PFSK-1 (cell line): ENCODE measurements at regions not wholly inside any gene's neighbourhood (a gene's known extent, or its start where the extent isn't known, plus 50 kb on each side); places are given as distances from the start of the nearest gene placed in this dataset.

Source experiments
- FOXP2 ChIP-seq: optimal IDR thresholded peaks from 2 replicates; pipeline ENCODE3; 2011; ENCODE audit warnings: borderline replicate concordance, control low read depth, inconsistent platforms; ENCODE audit not compliant: insufficient read depth; ENCODE audit errors: extremely low read length, extremely low read depth
- POLR2AphosphoS5 ChIP-seq: IDR thresholded peaks from 2 replicates; pipeline ENCODE4 v1.6.1; 2012; ENCODE audit warnings: low read depth, mild to moderate bottlenecking, control low read depth, low read length, moderate library complexity
- REST ChIP-seq, 2 experiments: IDR thresholded peaks; 2 replicates each; pipeline versions ENCODE4 v1.6.1 to v1.8.0; 2011 to 2012; ENCODE audit warnings: low read depth in 2 of 2, low read length in 2 of 2, control low read depth in 1 of 2, inconsistent platforms in 1 of 2, mild to moderate bottlenecking in 1 of 2, moderate library complexity in 1 of 2; ENCODE audit not compliant: insufficient read depth in 1 of 2
- SIN3A ChIP-seq: IDR thresholded peaks from 2 replicates; pipeline ENCODE4 v1.6.1; 2012; ENCODE audit warnings: mild to moderate bottlenecking, low read length, moderate library complexity, borderline replicate concordance; ENCODE audit not compliant: insufficient read depth
- TAF1 ChIP-seq: IDR thresholded peaks from 2 replicates; pipeline ENCODE4 v1.6.1; 2012; ENCODE audit warnings: low read length, control low read depth, borderline replicate concordance; ENCODE audit not compliant: insufficient read depth

GRCh38 chr2:33665039-33665438, 65.9 kb upstream of the FAM98A start:
- TF ChIP-seq FOXP2 (no peak), REST (IDR thresholded peaks at IDR 0.05; ENCODE audit: insufficient read depth in 1 of 2, low read depth in 2 of 2, low read length in 2 of 2) (no peak), TAF1 (no peak), SIN3A (no peak), POLR2AphosphoS5 (no peak)

GRCh38 chr2:33660416-33661123, 61.5 kb upstream of the FAM98A start:
- TF ChIP-seq REST (IDR thresholded peaks at IDR 0.05; ENCODE audit: insufficient read depth in 1 of 2, low read depth in 2 of 2, low read length in 2 of 2) (no peak), POLR2AphosphoS5 (no peak), SIN3A (no peak), FOXP2 (no peak), TAF1 (no peak)

GRCh38 chr2:33655626-33656320, 56.7 kb upstream of the FAM98A start:
- TF ChIP-seq SIN3A (no peak), POLR2AphosphoS5 (no peak), TAF1 (no peak), FOXP2 (no peak), REST (IDR thresholded peaks at IDR 0.05; ENCODE audit: insufficient read depth in 1 of 2, low read depth in 2 of 2, low read length in 2 of 2) (no peak)

- TF ChIP-seq FOXP2 (no peak), SIN3A (no peak), TAF1 (no peak), POLR2AphosphoS5 (no peak), REST (IDR thresholded peaks at IDR 0.05; ENCODE audit: insufficient read depth in 1 of 2, low read depth in 2 of 2, low read length in 2 of 2) (no peak)
Observed at GRCh38 chr2:33652830-33653229, 53.7 kb upstream of the FAM98A start.
